GM12874 (cell line): ENCODE measurements at regions not wholly inside any gene's neighbourhood (a gene's known extent, or its start where the extent isn't known, plus 50 kb on each side); places are given as distances from the start of the nearest gene placed in this dataset.
A peak's percentile ranks its signal among the peaks of the same experiment; 100 is the strongest.

Experiments
- CTCF ChIP-seq: IDR thresholded peaks from 2 replicates; pipeline ENCODE4 v1.5.1; 2011; ENCODE audit warnings: low read depth, mild to moderate bottlenecking, control low read depth, low read length, moderate library complexity; ENCODE audit not compliant: insufficient read depth

- TF ChIP-seq CTCF = no peak
Measured at GRCh38 chr16:85490407-85491057, 122.6 kb upstream of the GSE1 start.

GRCh38 chr16:85491058-85491771 is 121.9 kb upstream of the GSE1 start:
- TF ChIP-seq CTCF = peak; percentile 99

GRCh38 chr16:85491798-85492294 is 121.3 kb upstream of the GSE1 start:
- no peak for TF ChIP-seq CTCF

GRCh38 chr16:85492295-85492864 is 120.7 kb upstream of the GSE1 start:
- no peak for TF ChIP-seq CTCF

- no peak for TF ChIP-seq CTCF
Measured at GRCh38 chr16:85494315-85494714, 118.8 kb upstream of the GSE1 start.

GRCh38 chr16:85495259-85495658 is 117.9 kb upstream of the GSE1 start:
- TF ChIP-seq CTCF = no peak

- no peak for TF ChIP-seq CTCF
Measured at GRCh38 chr16:85495823-85496538, 117.1 kb upstream of the GSE1 start.
